ENCODE measurements at regions not wholly inside any gene's neighbourhood (a gene's known extent, or its start where the extent isn't known, plus 50 kb on each side); places are given as distances from the start of the nearest gene placed in this dataset.

DNA sequence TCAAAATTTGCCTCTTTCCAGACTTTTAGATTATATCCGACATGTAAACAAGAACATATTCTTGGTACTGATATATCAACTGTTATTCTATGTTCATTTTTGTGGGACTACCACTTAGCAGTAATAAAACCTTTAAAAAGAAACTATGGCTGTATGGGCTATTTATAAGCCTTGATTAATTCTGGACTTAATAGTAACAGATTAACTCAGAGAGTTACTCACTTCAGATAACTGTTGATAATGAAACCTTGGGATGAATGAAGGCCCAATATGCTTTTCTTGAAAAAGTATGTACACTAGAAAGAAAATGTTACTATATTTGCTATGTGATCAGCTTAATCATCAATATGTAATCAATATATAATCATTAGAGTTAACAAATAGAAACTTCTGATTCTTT is 595.9 kb upstream of the BOD1L1 start:
- H3K4me3 ChIP-seq (ENCODE audit: low read depth, low read length): no peak overlapping the region
- DNase-seq (ENCODE audit: low read depth): no peak
- TF ChIP-seq, protein P1, sequence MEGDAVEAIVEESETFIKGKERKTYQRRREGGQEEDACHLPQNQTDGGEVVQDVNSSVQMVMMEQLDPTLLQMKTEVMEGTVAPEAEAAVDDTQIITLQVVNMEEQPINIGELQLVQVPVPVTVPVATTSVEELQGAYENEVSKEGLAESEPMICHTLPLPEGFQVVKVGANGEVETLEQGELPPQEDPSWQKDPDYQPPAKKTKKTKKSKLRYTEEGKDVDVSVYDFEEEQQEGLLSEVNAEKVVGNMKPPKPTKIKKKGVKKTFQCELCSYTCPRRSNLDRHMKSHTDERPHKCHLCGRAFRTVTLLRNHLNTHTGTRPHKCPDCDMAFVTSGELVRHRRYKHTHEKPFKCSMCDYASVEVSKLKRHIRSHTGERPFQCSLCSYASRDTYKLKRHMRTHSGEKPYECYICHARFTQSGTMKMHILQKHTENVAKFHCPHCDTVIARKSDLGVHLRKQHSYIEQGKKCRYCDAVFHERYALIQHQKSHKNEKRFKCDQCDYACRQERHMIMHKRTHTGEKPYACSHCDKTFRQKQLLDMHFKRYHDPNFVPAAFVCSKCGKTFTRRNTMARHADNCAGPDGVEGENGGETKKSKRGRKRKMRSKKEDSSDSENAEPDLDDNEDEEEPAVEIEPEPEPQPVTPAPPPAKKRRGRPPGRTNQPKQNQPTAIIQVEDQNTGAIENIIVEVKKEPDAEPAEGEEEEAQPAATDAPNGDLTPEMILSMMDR (IDR thresholded peaks at IDR 0.05; ENCODE audit: insufficient read depth, low read depth, low read length, missing control alignments): no peak

GRCh38 chr4:14225688-14226207 is 598.2 kb upstream of the BOD1L1 start:
- TF ChIP-seq, protein P1 (IDR thresholded peaks at IDR 0.05; ENCODE audit: insufficient read depth, low read depth, low read length, missing control alignments): no peak
- no peak overlapping the region for H3K4me3 ChIP-seq (ENCODE audit: low read depth, low read length)
- no peak for DNase-seq (ENCODE audit: low read depth)

DNA sequence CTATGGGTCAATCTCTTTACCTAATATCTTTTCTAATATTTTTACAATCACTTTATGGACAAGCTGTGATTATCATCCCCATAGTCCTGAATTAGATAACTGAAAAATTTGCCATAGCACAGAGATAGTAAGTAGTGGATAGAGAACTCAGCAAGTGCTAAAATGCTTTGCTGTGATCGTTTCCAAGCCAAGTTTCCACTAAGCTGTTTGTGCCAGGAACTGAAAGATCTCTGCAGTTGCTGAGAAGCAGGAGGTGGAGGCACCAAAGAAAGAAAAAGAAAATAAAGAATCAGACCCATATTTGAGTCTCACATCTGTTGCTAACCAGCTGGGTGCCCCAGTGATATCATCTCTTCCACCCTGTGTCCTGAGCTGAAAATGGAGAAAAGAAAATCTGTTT is 605.6 kb upstream of the BOD1L1 start:
- H3K4me3 ChIP-seq (ENCODE audit: low read depth, low read length): no peak overlapping the region
- TF ChIP-seq, protein P1 (IDR thresholded peaks at IDR 0.05; ENCODE audit: insufficient read depth, low read depth, low read length, missing control alignments): no peak
- no peak for DNase-seq (ENCODE audit: low read depth)

- H3K4me3 ChIP-seq (ENCODE audit: low read depth, low read length): no peak overlapping the region
- DNase-seq (ENCODE audit: low read depth): no peak
- TF ChIP-seq, protein P1 (IDR thresholded peaks at IDR 0.05; ENCODE audit: insufficient read depth, low read depth, low read length, missing control alignments): no peak
These were observed 606.8 kb upstream of the BOD1L1 start for GRCh38 chr4:14234307-14234706.

- no peak overlapping the region for H3K4me3 ChIP-seq (ENCODE audit: low read depth, low read length)
- TF ChIP-seq, protein P1 (IDR thresholded peaks at IDR 0.05; ENCODE audit: insufficient read depth, low read depth, low read length, missing control alignments): no peak
- DNase-seq (ENCODE audit: low read depth): no peak
These were observed 608.8 kb upstream of the BOD1L1 start for GRCh38 chr4:14236359-14236758.

DNA sequence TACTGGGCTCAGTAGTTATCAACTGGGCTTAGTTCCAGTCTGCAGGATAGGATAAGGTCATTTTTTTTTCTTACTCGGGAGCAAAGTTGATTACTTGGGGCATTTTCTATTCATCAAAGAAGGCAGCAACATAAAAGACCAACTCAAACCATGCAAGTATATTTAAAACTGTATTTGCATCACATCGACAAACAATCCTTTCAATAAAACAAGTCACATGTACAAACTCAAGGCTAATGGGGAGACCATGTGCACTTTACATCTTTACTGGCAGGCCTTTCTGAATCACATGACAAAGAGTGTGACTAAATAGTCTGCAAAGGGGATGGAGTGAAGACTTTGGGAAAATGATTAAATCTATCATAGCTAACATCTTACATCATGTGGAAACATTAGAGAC is 610.4 kb upstream of the BOD1L1 start:
- no peak overlapping the region for H3K4me3 ChIP-seq (ENCODE audit: low read depth, low read length)
- no peak for DNase-seq (ENCODE audit: low read depth)
- TF ChIP-seq, protein P1 (IDR thresholded peaks at IDR 0.05; ENCODE audit: insufficient read depth, low read depth, low read length, missing control alignments): no peak

DNA sequence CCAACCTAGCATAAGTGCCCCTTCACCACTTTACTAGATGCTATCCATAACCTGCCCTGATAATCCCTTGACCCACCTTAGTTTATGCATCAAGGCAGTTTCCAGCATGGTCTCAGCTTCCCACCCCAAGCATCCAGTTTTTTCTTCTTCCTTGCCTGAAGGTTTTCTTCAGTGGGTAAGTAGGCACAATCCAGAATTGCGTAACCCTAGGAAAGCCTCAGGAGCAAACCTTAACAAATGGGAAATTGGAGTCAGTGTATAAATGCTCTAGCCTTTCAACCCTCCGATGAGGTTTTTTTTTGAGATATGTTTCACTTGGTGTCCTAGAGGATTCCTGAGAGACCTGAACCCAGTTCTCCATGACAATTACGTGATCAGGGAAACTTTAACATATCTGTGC is 614.0 kb upstream of the BOD1L1 start:
- no peak overlapping the region for H3K4me3 ChIP-seq (ENCODE audit: low read depth, low read length)
- DNase-seq (ENCODE audit: low read depth): no peak
- TF ChIP-seq, protein P1 (IDR thresholded peaks at IDR 0.05; ENCODE audit: insufficient read depth, low read depth, low read length, missing control alignments): no peak

All from GM12865 (cell line).